GM18526 (cell line): ENCODE measurements at regions not wholly inside any gene's neighbourhood (a gene's known extent, or its start where the extent isn't known, plus 50 kb on each side); places are given as distances from the start of the nearest gene placed in this dataset.

Experiments
- POLR2A ChIP-seq: IDR thresholded peaks from 3 replicates; pipeline ENCODE4 v1.6.1; 2011; ENCODE audit not compliant: insufficient read length; ENCODE audit errors: extremely low read depth

DNA sequence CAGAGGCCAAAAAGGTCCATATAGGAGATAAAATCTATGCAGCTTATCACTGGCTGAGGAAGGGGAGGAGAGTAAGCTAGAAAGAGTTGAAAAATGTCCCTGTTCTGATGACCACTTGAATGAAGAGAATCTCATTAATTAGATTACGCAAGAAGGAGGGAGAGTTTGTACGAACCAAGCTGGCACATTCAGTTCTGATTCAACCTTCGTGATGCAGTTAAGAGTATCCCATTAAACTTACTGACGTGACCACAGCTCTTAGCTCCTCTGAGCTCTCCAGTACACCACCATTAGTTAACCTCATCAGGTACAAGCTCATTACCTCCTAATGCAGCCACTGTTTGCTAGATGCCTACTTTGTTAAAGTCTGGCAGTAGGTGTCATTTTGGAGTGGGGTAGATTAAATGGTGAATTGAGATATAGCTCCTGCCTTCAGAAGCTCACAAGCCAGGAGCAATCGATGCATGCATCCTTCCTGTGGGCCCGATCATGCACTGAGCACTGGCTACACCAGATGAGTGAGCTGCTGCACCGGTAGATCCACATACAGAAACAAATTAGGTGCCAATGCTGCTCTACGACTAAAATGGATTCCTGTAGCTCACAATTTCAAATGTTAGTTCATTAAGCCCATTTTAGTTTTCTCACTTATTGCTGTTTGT lies 458.3 kb downstream of the COG6 start:
- TF ChIP-seq POLR2A: no peak

DNA sequence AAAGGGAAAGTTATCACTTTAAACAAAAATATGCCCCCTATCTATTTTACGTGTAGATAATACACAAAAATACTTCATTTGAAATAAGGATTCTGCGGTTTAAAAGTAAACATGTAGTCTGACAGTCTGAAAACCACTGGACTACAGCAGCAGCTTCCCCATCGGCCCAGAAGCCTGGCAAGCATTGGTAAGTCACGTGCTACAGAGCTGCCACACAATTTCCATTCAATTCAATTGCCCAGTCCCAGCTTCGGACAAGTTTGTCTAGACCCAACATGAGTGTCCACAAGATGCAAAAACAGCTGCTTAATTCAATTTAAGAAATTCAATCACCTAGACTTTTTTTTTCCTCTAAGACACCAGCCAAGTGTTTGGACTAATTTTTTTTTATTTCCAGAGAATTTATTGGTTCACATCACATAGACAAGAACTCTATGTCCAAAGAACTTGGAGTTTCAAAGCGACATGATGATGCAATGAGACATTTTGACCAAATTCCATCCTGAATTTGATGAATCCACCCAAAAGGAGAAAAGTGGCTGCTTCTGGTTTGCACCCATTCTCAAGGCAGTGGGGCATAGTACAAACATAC lies 458.9 kb downstream of the COG6 start:
- no peak for TF ChIP-seq POLR2A

DNA sequence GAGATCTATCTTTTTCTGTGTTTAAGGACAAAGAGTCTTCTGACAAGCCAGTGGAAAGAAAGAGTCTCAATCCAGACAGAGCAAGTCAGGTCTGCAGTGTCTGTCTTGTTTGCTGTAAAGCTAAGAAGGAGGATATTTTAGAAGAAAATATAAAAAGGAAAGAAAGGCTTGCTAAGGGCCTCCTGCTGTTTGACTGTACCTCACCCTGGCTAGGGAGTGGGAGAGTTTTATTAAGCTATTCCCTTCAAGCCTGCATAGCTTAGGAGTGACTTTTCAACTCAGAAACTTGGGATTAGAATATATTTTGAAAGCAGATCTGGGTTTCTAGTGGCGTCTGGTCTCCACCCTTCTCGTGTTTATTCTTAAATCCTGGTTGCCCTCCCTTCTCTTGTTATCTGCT lies 460.0 kb downstream of the COG6 start:
- no peak for TF ChIP-seq POLR2A

DNA sequence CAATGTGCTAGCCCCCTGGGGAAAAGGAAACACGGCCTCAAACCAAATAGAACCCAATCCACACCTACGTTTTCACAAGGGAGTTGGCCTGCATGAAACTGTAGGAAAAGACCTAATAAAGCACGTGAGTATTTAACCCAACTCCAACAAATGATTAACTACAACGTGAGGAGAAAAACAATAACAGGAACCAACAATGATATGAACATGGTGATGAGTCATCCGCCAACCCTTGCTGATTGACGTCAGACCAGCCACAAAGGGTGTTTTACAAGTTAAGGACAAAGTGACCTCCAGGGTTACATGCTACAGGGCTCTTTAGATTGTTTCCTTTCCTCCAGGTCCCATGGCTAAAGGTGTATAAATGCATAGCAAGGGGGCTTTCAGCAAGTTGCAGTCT lies 460.5 kb downstream of the COG6 start:
- no peak for TF ChIP-seq POLR2A

DNA sequence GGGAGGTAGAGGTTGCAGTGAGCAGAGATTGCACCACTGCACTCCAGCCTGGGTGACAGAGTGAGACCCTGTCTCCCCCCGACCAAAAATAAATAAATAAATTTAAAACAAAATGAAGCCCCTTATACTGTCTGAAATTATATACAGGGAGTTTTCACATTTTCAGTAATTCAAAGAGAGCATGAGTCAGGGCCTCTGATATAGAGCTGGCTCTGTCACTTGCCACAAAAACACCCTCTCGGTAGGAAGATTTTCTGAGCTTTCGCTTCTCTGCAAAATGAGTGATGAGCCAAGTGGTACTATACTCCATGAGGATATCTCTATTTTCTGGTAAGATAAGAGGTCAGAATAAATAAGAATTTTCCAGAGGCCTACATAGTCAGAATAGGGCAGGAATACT lies 462.9 kb downstream of the COG6 start:
- no peak for TF ChIP-seq POLR2A

DNA sequence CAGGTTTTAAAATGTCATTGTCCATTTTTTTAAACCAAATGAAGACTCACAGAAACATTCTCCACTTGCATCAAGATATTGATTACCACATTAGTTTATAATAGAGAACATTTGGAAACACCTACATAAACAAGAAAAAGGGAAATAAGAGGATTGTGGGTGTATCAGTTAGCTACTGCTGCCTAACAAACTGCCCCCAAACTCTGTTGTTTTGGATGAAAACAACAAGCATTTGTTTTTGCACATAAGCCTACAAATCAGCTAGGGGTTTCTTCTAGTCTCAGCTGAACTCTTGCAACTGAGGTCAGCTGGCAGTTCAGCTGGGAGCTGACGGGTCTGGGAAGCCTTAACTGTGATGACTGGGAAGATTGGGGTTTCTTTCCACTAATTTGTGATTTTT lies 464.4 kb downstream of the COG6 start:
- no peak for TF ChIP-seq POLR2A

DNA sequence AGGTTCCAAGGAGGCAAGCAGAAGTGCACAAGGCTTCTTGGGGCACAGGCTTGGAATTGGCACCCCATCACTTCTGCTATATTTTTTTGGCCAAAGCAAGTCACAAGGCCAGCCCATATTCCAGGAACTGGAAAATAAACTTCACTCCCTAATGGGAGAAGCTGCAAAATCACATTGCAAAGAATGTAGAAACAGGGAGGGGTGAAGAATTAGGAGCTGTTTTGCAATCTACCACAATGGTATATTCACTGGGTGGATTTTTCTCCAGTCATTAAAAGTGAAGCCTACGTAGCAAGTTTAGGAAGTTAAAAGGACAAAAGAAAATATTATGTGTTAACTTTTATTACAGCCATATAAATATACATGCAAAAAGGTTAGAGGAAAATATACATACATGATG lies 464.8 kb downstream of the COG6 start:
- no peak for TF ChIP-seq POLR2A

DNA sequence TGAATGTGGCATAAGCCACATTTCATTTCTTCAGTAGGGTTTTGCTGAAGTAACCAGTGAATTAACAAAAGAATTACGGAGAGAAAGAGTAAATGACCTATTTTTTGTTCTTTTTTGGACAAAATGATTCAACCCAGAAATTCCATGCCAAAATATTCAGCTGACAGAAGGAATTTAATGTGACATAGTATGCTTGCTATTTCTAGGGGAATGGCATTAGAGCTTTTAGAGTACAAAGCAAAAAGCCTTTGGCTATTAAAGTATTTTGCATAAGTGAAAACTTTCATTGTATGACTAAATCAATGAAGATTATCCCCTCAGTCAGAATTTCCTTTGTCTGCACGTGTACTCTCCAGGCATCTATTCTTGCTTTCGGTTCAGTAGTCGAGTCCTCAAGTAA lies 465.3 kb downstream of the COG6 start:
- TF ChIP-seq POLR2A: no peak

DNA sequence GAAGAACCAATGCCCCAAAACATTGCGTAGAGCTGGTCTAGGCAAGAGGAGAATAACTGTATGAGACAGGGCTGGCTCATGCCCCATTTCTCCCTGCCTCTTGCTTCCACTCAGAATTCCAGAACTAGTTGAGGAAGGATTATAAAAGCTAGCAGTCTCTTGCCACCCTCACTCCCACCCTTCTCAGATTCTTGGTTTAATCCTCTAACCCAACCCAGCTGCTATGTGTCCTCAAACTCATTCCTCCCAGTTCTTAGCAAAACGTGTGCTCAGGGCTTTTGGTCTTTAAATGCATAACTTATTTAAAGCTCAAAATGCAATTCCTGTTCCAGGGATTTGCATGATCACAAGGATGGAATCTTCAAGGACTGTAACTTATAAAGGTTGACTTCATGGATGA lies 466.3 kb downstream of the COG6 start:
- no peak for TF ChIP-seq POLR2A

DNA sequence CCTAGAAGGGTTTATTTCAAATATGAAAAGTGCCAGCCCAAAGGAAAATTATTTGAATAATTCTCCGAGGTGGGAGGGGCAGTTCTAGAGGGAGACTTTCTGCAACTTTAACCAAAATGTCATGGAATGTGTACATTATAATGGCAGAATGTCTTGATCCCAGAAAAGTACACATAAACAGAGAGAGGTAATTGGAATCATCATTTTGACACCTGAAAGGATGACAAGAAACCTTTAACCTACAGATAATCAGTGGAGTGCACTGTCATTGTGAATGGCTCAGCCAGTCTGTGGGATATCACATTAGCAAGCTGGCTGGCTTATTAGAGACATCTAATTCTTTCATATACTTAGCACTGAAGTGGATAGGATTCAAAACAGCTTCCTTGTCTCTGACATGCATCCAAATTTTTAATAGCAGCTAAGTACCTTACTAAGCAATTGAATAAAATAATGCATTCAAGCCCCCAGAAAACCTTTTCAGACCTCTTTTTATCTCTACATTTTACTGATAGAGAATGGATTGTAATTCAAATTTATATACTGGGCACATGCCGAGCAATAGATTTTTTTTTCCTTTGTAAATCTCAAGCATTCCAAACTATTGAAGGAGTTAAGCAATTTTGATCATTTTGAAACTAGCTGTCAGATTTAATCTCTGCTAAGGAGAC lies 468.6 kb downstream of the COG6 start:
- no peak for TF ChIP-seq POLR2A

DNA sequence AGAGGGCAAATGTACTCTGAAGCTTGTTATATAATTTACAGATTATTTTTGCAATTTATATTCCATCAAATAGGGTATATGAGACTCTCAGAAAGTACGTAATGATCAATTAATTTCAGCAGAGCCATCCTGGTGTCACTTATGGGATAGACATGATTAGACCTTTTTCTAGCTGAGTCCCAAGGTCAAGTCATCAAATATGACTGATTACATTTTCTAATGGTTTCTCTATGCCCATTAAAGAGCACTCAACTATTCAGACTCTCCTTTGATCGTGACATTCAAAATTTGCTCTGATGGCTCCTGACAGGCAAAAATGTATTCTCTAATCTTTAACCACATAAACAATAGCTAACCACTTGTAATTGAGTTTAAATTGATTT lies 469.2 kb downstream of the COG6 start:
- no peak for TF ChIP-seq POLR2A

DNA sequence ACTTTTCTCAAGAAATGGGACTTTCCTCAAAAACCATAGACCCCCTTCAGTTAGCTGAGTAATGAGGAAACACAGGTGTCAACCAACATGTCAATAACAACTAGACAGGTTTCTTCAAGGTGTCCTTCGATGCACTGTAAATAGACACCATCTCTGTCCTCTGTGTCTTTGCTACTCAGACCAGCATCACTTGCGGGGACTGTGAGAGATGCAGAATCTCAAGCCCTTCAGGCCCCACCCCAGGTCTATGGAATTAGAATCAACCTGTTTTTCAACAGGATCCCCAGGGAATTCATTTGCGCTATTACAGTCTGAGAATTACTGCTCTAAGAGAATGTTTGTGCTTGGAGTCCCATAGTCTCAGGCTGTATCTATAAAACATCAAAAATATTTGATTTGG lies 469.9 kb downstream of the COG6 start:
- no peak for TF ChIP-seq POLR2A

DNA sequence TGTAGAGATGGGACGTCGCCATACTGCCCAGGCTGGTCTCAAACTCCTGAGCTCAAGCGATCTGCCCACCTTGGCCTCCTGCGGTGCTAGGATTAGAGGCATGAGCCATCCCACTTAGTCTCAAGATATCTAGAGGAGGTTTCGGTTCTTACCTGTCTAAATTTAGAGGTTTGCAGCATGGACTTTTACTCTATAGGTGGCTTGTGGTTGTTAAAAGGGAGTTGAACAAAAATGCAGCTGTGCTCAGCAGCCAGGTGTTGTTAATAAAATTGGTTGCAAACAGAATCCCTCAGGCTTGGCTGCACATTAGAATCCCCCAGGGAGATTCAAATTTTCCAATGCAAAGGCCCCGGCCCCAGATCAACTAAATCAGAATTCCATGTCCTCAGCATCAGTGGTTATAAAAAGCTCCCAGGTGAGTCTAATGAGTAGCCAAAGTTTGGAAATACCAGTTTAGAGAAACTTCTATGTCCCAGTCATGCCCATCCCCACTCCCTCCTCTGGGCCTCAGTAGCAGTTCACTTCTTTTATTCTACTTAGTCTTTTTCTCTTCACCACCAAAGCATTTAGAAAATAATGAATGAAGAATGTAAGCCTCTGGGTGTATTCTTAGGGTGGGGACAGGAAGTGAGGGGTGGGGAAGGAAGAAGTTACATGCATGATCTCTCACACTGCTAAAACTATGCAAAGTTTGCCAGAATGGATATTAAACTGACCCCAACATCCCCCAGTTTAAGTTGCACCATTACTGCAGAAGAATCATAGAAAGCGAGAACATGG lies 471.0 kb downstream of the COG6 start:
- no peak for TF ChIP-seq POLR2A

DNA sequence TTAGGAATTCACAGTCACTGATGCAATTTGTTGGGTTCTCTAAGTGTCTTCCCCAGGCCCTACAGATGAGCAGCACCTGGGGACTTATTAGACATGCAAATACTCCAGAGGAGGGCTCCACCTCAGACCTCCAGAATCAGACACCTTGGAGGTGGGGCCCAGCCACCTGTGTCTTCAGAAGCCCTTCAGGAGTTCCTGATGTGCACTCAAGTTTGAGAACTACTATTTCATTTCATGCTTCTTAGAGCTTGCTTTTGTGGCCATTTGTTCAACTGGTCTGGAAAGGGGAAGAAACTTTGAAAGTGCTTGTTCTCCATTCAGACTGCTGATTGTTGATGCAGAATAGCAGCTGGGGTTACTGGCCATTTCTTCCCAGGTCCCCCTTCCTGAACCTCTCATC lies 472.0 kb downstream of the COG6 start:
- TF ChIP-seq POLR2A: no peak

DNA sequence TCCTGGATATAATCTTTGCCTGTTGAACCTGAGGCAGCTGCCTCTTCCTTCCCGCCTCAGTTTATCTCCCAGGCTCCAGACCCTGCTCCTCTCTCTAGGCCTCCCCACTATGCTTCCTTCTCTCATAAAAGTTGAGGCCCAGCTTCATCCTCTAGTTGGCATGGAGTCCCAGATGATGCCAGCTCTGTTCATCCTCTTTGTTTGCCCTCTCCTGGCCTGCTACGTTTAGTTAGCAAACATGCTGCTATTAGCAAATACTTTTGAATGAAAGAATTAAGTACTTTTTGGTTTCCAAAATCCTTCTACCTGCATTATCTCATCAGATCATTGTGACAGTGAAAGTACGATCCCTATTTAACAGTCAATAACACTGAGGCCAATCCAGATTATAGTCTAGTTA lies 472.5 kb downstream of the COG6 start:
- no peak for TF ChIP-seq POLR2A

DNA sequence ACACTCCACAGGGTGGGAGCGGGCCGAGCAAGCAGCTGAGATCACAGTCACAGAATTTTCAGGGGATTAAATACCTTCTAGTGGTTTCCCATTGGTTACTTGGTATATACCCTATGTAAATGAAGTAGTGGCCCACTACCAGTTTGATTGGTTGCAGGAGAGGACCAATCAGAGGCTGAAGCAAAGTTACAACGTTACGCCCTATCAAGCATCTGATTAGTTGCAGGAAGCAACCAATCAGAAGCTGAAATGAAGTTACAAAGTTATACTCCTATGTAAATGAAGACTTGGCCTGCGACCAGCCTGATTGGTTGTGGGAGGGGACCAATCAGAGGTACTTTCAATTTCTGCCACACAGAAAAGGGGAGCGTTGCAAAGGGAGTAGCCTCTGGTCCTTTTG lies 474.0 kb downstream of the COG6 start:
- TF ChIP-seq POLR2A: no peak
